ENCODE measurements at regions not wholly inside any gene's neighbourhood (a gene's known extent, or its start where the extent isn't known, plus 50 kb on each side); places are given as distances from the start of the nearest gene placed in this dataset.
A peak's percentile ranks its signal among the peaks of the same experiment; 100 is the strongest.

DNA sequence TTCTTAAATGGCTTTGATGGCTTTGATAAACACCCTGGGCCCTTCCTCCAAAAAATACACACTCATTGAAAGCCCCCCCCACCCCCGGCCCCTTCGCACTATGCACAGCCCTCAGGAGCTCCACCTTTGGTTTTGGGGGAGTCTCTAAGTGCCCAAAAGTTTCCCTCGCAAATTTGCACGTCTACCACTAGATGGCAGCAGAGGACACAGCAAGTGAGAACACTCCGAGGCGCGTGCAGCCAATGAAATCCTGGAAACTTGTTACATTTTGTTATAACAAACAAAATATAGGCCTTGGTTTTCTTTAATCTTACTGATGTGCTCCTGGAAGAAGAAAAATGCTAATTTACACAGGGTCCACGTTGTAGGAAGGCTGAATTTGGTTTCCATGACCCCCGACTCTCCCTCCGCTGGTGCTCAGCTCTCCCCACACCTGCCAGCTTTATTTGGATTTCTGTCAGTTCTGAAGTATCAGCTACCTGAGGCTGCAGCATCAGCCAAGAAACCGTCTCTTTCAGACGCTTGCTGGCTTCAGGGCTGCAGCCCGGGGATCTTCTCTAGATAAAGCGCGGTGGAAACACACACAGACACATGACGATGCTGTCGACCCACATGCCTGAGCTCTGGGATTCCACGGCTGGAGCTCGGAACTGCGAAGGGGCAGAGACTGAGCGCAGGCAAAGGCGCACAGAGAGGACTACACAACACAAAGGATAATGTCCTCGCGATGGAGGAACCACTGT lies 148.3 kb upstream of the RPS6KA2 start:
- in situ Hi-C loops (cut with MboI; ENCODE audit: low pct_unique_long_range_greater_than_20kb, low sequenced_read_pairs, unreplicated experiment): loop anchor here (10.0 to 25.0 kb wide), 2 partner anchors 187 to 369 kb away; partner anchors contain the start of gene RNASET2
- peak; percentile 88 for DNase-seq (ENCODE audit: low spot score)
- TF ChIP-seq CTCF (IDR thresholded peaks at IDR 0.05; ENCODE audit: extremely low read depth, insufficient read depth, missing control alignments): peak; percentile 88

- no peak for DNase-seq (ENCODE audit: low spot score)
- in situ Hi-C loops (cut with MboI; ENCODE audit: low pct_unique_long_range_greater_than_20kb, low sequenced_read_pairs, unreplicated experiment): loop anchor here (10.0 to 25.0 kb wide), 2 partner anchors 188 to 370 kb away; partner anchors contain the start of gene RNASET2
Measured at GRCh38 chr6:166774770-166775169, 147.7 kb upstream of the RPS6KA2 start.

DNA sequence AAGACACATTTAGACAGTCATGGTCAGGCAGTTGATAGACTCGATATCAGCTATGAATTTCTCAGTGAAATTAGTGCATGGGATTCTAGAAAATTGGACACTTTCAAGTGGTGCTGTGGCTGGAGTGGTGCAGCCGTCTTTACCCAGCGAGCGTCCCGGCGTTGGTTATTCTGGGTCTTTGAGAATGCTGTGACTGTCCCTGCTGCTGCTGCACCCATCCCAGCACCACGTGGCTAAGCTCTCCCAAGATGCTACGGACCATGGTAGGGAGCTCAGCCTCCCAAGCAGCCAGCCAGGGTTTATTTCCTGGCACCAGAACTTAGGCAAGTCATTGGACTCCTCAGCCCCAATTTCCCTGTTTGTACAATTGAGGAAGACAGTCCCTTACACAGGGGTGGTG lies 147.2 kb upstream of the RPS6KA2 start:
- DNase-seq (ENCODE audit: low spot score): no peak
- TF ChIP-seq CTCF (IDR thresholded peaks at IDR 0.05; ENCODE audit: extremely low read depth, insufficient read depth, missing control alignments): no peak
- in situ Hi-C loops (cut with MboI; ENCODE audit: low pct_unique_long_range_greater_than_20kb, low sequenced_read_pairs, unreplicated experiment): loop anchor here (10.0 kb wide), 1 partner anchor 371 kb away; no protein-coding TSS in a partner anchor

More at GRCh38 chr6:166774770-166775169, 147.7 kb upstream of the RPS6KA2 start:
- TF ChIP-seq CTCF (IDR thresholded peaks at IDR 0.05; ENCODE audit: extremely low read depth, insufficient read depth, missing control alignments): no peak

DNA sequence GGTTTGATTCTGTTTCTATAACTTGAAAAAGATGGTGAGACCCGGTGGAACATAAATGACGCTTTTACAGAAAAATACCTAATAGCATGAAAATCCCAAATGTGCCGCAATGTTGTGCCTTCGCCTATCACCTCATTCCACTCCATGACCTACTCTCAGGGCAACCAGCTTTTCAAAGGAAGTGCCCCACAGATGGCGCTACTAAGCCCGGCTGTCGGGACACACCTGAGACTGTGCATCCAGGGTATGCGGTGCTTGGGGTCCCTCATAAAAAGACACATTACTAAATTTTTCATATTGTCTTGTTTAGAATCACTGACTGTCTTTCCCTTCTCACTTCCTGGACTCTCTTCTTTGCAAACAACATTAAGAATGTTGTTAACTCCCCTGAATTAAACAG lies 145.5 kb upstream of the RPS6KA2 start:
- TF ChIP-seq CTCF (IDR thresholded peaks at IDR 0.05; ENCODE audit: extremely low read depth, insufficient read depth, missing control alignments): peak; percentile 23
- DNase-seq (ENCODE audit: low spot score): no peak
- in situ Hi-C loops (cut with MboI; ENCODE audit: low pct_unique_long_range_greater_than_20kb, low sequenced_read_pairs, unreplicated experiment): loop anchor here (10.0 kb wide), 1 partner anchor 372 kb away; no protein-coding TSS in a partner anchor

DNA sequence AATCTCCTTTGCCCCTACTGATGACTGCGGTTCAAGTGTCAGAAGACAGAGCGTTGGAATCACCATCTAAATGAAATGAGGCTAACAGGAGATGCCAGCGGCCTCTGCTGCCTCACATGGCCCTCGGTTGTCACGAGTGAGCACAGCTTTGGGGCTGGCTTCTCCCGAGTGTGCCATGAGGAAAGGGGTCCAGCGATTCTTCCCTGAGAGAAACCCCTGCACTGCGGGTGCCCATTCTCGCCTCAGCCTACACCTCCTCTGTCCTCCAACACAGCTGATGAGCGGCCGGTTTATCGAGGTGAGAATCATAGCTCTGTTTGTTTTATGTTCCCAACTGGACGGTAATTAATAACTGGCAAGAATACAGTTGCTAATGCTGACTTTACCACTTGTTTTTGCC lies 144.7 kb upstream of the RPS6KA2 start:
- in situ Hi-C loops (cut with MboI; ENCODE audit: low pct_unique_long_range_greater_than_20kb, low sequenced_read_pairs, unreplicated experiment): loop anchor here (10.0 kb wide), 1 partner anchor 373 kb away; no protein-coding TSS in a partner anchor
- no peak for DNase-seq (ENCODE audit: low spot score)
- TF ChIP-seq CTCF (IDR thresholded peaks at IDR 0.05; ENCODE audit: extremely low read depth, insufficient read depth, missing control alignments): no peak

- no peak for DNase-seq (ENCODE audit: low spot score)
- in situ Hi-C loops (cut with MboI; ENCODE audit: low pct_unique_long_range_greater_than_20kb, low sequenced_read_pairs, unreplicated experiment): loop anchor here (10.0 kb wide), 1 partner anchor 374 kb away; no protein-coding TSS in a partner anchor
- TF ChIP-seq CTCF (IDR thresholded peaks at IDR 0.05; ENCODE audit: extremely low read depth, insufficient read depth, missing control alignments): no peak
Measured at GRCh38 chr6:166770216-166771116, 143.4 kb upstream of the RPS6KA2 start.

All from GM13977 (cell line).